Activated CD4-positive, alpha-beta T cell treated with anti-CD3 and anti-CD28 coated beads for 36 hours (primary cell): ENCODE measurements at regions not wholly inside any gene's neighbourhood (a gene's known extent, or its start where the extent isn't known, plus 50 kb on each side); places are given as distances from the start of the nearest gene placed in this dataset.
A peak's percentile ranks its signal among the peaks of the same experiment; 100 is the strongest.

Experiments
- ATAC-seq: fragments of 200-7000 bp; cut with Tn5 transposase; one replicate; pipeline ENCODE4 v1.10.0; 2021; ENCODE audit warnings: mild to moderate bottlenecking, moderate library complexity
- CTCF ChIA-PET: fragments of 350-600 bp; sonication (Branson Sonifier 250); formaldehyde crosslinking; loops from one replicate; lab custom pipeline; 2021; ENCODE audit warnings: antibody characterized with exemption; lab: Charles Lee
- POLR2A ChIA-PET: fragments of 350-600 bp; sonication (Branson Sonifier 250); formaldehyde crosslinking; loops from one replicate; lab custom pipeline; 2021; ENCODE audit warnings: antibody characterized with exemption, inconsistent platforms; lab: Charles Lee
- DNase-seq: peaks from one replicate; pipeline ENCODE4 v3.0.0-alpha.2; 2020
- H3K27ac Mint-ChIP-seq: one replicate; pipeline ENCODE4 v1.8.0; 2021; ENCODE audit warnings: mixed read lengths
- H3K27me3 Mint-ChIP-seq: one replicate; pipeline ENCODE4 v1.8.0; 2021; ENCODE audit warnings: mixed read lengths
- H3K36me3 Mint-ChIP-seq: one replicate; pipeline ENCODE4 v1.8.0; 2021; ENCODE audit warnings: low read depth, mixed read lengths
- H3K4me1 Mint-ChIP-seq: one replicate; pipeline ENCODE4 v1.8.0; 2021; ENCODE audit warnings: mixed read lengths
- H3K4me3 Mint-ChIP-seq: one replicate; pipeline ENCODE4 v1.8.0; 2021; ENCODE audit warnings: mild to moderate bottlenecking, moderate library complexity, mixed read lengths
- H3K9me3 Mint-ChIP-seq: one replicate; pipeline ENCODE4 v1.8.0; 2021; ENCODE audit warnings: low read depth, mixed read lengths
- intact Hi-C, 2 experiments: fragments of 100-400 bp; cut with DNase I in 1 of 2; cut with micrococcal nuclease in 1 of 2; formaldehyde crosslinking; loops; one replicate each; pipeline versions ENCODE4 v1.14.2 to v1.15.1; 2022 to 2024; cut with DNase I, micrococcal nuclease

DNA sequence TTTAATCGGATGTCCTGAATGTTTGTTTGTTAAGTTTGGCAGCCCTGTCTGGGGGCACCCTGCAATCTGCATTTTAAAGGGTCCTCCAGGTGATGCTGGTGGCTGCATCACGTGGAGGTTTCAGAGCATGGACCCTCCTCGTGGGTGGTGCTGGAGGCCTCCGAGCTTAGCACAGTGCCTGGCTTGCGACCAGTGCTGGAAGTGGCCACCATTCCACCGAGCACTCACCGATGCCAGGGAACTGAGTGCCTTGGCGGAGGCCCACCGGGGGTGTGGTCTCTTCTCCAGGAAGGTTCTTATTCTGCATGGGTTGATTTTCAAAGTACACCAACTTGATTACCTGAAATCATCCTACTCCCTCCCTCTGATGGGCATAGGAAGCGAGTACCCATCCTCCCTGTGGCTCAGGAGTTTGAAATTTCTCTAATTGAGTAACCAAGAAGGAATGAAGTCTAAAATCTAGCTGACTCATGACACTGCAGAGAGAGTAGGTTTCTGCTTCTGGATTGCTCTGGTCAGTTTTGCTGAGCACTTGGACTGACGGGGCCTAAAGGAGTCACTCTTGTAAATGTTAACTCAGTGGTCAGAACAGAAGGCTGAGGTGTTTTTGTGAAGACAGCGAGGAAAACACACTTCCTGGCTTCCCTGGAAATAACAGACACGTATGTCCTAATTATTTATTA lies 58.1 kb upstream of the SLC66A3 start:
- H3K27me3 Mint-ChIP-seq, result peaks cover 6% of the 10 kb centered on the region
- DNase-seq (no peak), ATAC-seq (no peak)
- H3K4me1 Mint-ChIP-seq, result no peaks in the 10 kb centered on the region
- no peak overlapping the region for H3K27ac Mint-ChIP-seq
- H3K36me3 Mint-ChIP-seq, result no peaks in the 10 kb centered on the region
- POLR2A ChIA-PET, result no interaction called here
- H3K9me3 Mint-ChIP-seq, result no peaks in the 10 kb centered on the region
- no peak overlapping the region for H3K4me3 Mint-ChIP-seq
- CTCF ChIA-PET, result no interaction called here
- intact Hi-C loops, result no loop called here

DNA sequence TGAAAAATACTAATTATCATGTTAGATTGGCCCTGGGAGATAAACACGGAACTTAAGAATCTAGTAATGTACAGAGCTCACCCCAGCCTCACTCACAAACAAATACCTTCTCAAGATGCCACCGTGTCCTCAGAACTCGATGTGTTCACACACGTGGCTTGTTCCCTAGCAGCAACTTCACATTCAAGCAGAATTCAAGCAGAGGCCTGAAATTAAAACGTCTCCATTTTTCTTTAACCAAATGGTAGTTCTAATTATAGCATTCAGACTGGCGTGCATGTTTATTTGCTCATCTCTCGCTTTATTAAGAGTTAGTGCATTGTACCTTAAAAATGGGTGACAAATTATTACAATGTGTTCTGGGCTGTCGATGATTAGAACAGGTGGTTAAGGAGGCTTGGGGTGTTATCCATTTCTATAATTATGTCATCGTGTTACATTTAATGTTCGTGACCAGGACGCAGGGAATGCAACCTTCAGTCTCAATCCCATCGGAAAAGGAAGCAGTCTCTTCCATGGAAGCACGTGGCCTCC lies 57.3 kb upstream of the SLC66A3 start:
- no peak for ATAC-seq
- Mint-ChIP-seq H3K9me3 (no peaks in the 10 kb centered on the region), H3K27me3 (peaks cover 6% of the 10 kb centered on the region), H3K4me3 (no peak overlapping the region), H3K4me1 (peaks cover 2% of the 10 kb centered on the region), H3K27ac (no peak overlapping the region), H3K36me3 (no peaks in the 10 kb centered on the region)
- no peak for DNase-seq
- POLR2A ChIA-PET, result no interaction called here
- intact Hi-C loops, result no loop called here
- CTCF ChIA-PET, result no interaction called here

DNA sequence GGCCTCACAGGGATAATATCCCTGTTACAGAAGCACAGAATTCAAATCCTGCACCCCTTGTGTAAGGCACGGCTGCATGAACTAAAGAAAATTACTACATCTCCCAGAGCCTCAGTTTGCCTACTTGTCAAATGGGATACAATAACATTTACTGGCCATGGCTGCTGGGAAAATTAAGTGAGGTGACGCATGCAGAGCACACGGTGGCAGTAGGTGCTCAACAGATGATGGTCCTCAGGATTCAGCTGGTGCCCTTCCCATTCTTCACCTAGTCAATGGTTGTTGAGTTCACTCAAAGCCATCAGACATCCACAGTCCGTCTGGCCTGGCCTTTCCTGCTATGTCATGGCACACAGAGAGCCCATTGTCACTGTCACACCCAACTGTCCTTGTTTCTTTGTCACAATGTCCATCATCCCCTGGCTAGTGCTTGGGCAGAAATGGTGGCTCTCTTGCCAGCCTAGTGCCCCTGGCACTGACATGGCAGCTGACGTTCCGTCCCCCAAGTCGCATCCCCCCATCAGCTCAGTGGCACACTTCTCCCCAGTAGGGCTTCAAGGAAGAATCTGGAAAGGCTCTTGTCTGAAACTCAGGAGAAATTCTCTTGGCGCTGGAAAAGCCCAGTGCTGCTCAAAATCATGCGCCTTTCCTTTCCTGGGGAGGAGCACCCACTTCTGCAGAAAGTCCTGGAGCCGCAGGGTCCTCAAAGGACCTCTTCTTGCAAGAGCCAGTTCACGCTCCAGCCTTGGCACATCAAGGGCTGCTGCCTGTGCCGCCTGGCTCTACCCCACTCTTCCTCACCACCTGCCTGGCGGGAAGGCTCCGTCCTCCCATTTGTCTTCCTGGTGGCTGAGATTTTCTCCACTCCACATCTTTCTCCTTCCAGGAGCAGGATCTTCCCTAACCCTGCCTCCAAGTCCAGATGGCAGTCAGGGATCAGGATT lies 55.9 kb upstream of the SLC66A3 start:
- Mint-ChIP-seq H3K4me3 (no peak overlapping the region), H3K4me1 (peaks cover 14% of the 10 kb centered on the region), H3K27ac (no peak overlapping the region), H3K27me3 (peaks cover 6% of the 10 kb centered on the region), H3K36me3 (no peaks in the 10 kb centered on the region), H3K9me3 (no peaks in the 10 kb centered on the region)
- POLR2A ChIA-PET, result no interaction called here
- ATAC-seq (no peak), DNase-seq (no peak)
- CTCF ChIA-PET, result interaction anchor here (0.5 kb wide), 1 partner anchor 1014 kb away, joined by 3 read pairs; no protein-coding TSS in a partner anchor
- intact Hi-C loops, result no loop called here

- POLR2A ChIA-PET, result no interaction called here
- Mint-ChIP-seq H3K27ac (no peak overlapping the region), H3K27me3 (peaks cover 6% of the 10 kb centered on the region), H3K4me3 (no peak overlapping the region), H3K9me3 (no peaks in the 10 kb centered on the region), H3K4me1 (peaks cover 18% of the 10 kb centered on the region), H3K36me3 (no peaks in the 10 kb centered on the region)
- ATAC-seq, result no peak
- DNase-seq, result no peak
- CTCF ChIA-PET, result interaction anchor here (0.5 kb wide), 1 partner anchor 1013 kb away, joined by 3 read pairs; no protein-coding TSS in a partner anchor
- intact Hi-C loops, result no loop called here
Observed at GRCh38 chr2:11100130-11100529, 55.1 kb upstream of the SLC66A3 start.

DNA sequence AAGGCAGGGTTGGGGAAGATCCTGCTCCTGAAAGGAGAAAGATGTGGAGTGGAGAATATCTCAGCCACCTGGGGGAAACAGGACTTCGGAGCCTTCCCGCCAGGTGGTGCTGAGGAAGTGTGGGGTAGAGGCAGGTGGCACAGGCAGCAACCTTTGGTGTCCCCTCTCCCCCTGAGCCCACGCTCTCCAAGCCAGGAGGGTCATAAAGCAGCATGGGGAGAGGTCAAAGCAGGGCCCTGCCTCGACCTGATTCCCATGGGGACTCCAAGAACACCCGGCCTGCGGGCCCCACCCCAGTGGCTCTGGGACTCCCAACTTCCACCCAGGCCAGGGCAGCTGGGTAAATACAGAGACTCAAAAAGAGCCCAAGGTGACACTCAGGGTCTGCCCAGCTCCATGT lies 54.3 kb upstream of the SLC66A3 start:
- peaks cover 24% of the 10 kb centered on the region for H3K4me1 Mint-ChIP-seq
- no peaks in the 10 kb centered on the region for H3K36me3 Mint-ChIP-seq
- no peak overlapping the region for H3K4me3 Mint-ChIP-seq
- ChIA-PET CTCF (no interaction called here), POLR2A (no interaction called here)
- ATAC-seq (no peak), DNase-seq (no peak)
- peaks cover 6% of the 10 kb centered on the region for H3K27me3 Mint-ChIP-seq
- no peaks in the 10 kb centered on the region for H3K9me3 Mint-ChIP-seq
- intact Hi-C loops, result no loop called here
- H3K27ac Mint-ChIP-seq, result no peak overlapping the region

DNA sequence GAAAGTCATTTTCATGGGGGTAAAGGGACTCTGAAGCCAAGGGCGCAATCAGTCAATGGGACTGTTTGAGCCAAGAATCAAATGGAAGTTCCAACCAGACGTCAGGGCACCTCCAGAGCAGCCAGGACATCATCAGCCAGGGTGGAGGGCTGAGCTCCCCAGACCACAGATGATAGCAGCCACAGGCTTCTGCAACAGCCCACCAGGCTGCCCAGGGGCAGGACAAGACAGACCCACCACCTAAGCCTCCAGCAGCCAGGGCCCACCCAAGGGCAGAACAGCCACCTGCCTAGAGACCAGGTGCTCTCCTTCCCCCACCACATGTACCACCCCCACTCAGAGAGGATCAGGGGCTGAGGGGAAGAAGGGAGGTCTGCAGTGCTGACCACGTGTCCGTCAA lies 53.8 kb upstream of the SLC66A3 start:
- ChIA-PET POLR2A (no interaction called here), CTCF (no interaction called here)
- DNase-seq, result no peak
- Mint-ChIP-seq H3K4me1 (peaks cover 27% of the 10 kb centered on the region), H3K9me3 (no peaks in the 10 kb centered on the region), H3K36me3 (no peaks in the 10 kb centered on the region), H3K4me3 (no peak overlapping the region), H3K27me3 (peaks cover 6% of the 10 kb centered on the region), H3K27ac (no peak overlapping the region)
- intact Hi-C loops, result no loop called here
- no peak for ATAC-seq

GRCh38 chr2:11102466-11102865 lies 52.8 kb upstream of the SLC66A3 start:
- ChIA-PET POLR2A (no interaction called here), CTCF (interaction anchor here (0.9 to 1.7 kb wide), 2 partner anchors 19 to 30 kb away, joined by 3 to 5 read pairs; no protein-coding TSS in a partner anchor)
- ATAC-seq (no peak), DNase-seq (no peak)
- Mint-ChIP-seq H3K27ac (no peak overlapping the region), H3K4me3 (no peak overlapping the region), H3K27me3 (peaks cover 6% of the 10 kb centered on the region), H3K4me1 (peaks cover 29% of the 10 kb centered on the region), H3K36me3 (no peaks in the 10 kb centered on the region), H3K9me3 (no peaks in the 10 kb centered on the region)
- intact Hi-C loops, result no loop called here

- ATAC-seq (no peak), DNase-seq (no peak)
- Mint-ChIP-seq H3K27me3 (peaks cover 6% of the 10 kb centered on the region), H3K9me3 (no peaks in the 10 kb centered on the region), H3K27ac (no peak overlapping the region), H3K4me3 (no peak overlapping the region), H3K36me3 (no peaks in the 10 kb centered on the region), H3K4me1 (peaks cover 29% of the 10 kb centered on the region)
- intact Hi-C loops, result no loop called here
- POLR2A ChIA-PET, result no interaction called here
- CTCF ChIA-PET, result interaction anchor here (0.6 to 1.7 kb wide), 3 partner anchors 21 to 222 kb away, joined by 3 to 5 read pairs (median 4); no protein-coding TSS in a partner anchor
Observed at GRCh38 chr2:11102956-11103860, 52.1 kb upstream of the SLC66A3 start.

DNA sequence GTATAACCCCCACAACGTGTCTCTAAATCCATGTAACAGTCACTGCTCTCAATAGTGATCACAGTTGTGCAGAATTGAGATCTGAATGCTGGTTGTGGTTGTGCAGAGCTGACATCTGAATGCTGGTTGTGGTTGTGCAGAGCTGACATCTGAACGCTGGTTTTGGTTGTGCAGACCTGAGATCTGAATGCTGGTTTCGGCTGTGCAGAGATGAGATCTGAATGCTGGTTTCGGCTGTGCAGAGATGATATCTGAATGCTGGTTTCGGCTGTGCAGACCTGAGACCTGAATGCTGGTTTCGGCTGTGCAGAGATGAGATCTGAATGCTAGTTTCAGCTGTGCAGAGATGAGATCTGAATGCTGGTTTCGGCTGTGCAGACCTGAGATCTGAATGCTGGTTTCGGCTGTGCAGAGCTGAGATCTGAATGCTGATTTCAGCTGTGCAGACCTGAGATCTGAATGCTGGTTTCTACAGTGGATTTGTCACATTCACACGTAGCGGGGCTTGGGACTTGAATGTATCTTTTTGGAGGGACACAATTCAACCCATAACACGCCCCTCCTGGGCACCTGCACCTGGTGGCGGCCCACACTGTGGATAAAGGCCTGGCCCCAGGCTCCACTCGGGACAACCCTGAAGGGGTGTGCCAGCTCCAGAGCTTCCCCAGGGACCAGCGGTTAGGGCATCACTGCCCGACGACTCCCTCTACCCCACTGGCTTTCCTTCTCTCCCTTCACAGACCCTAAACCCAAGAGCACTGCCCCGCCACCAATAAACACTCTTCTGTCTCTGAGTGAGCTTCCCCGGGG lies 51.1 kb upstream of the SLC66A3 start:
- ChIA-PET CTCF (interaction anchor here (0.6 to 1.0 kb wide), 3 partner anchors 15 to 223 kb away, joined by 3 to 4 read pairs (median 3); no protein-coding TSS in a partner anchor), POLR2A (interaction anchor here (0.7 kb wide), 1 partner anchor 617 kb away, joined by 4 read pairs; no protein-coding TSS in a partner anchor)
- DNase-seq (peak; percentile 47), ATAC-seq (peak; percentile 70)
- peaks cover 5% of the 10 kb centered on the region for H3K27me3 Mint-ChIP-seq
- H3K36me3 Mint-ChIP-seq, result no peaks in the 10 kb centered on the region
- no peak overlapping the region for H3K4me3 Mint-ChIP-seq
- H3K4me1 Mint-ChIP-seq, result peaks cover 29% of the 10 kb centered on the region
- intact Hi-C loops, result no loop called here
- H3K27ac Mint-ChIP-seq, result no peak overlapping the region
- H3K9me3 Mint-ChIP-seq, result no peaks in the 10 kb centered on the region
